Uterus (tissue), 3 donors: ENCODE measurements at regions not wholly inside any gene's neighbourhood (a gene's known extent, or its start where the extent isn't known, plus 50 kb on each side); places are given as distances from the start of the nearest gene placed in this dataset.

Experiments
- DNase-seq, 2 donors: peaks; one replicate each; pipeline ENCODE4 v3.0.0-alpha.2; 2019 to 2020
- H3K27ac ChIP-seq, 2 donors: fragments of 200-600 bp; sonication (generic); 1 replicate in 1 of 2; 2 replicates in 1 of 2; pipeline ENCODE4 v1.5.1; 2016 to 2018
- H3K27me3 ChIP-seq, 2 donors: fragments of 200-600 bp; sonication (generic); one replicate each; pipeline ENCODE4 v1.5.1; 2018 to 2019; ENCODE audit warnings: control low read depth in 1 of 2
- H3K36me3 ChIP-seq, 2 donors: fragments of 200-600 bp; sonication (generic); one replicate each; pipeline ENCODE4 v1.5.1; 2019; ENCODE audit warnings: control low read depth in 1 of 2
- H3K4me1 ChIP-seq, 2 donors: fragments of 200-600 bp; sonication (generic); one replicate each; pipeline ENCODE4 v1.5.1; 2018 to 2019; ENCODE audit warnings: control low read depth in 1 of 2
- H3K4me3 ChIP-seq, 2 donors: fragments of 200-600 bp; sonication (generic); 1 replicate in 1 of 2; 2 replicates in 1 of 2; pipeline ENCODE4 v1.5.1; 2018 to 2019; ENCODE audit warnings: mild to moderate bottlenecking in 1 of 2
- H3K9me3 ChIP-seq, 2 donors: fragments of 200-600 bp; sonication (generic); one replicate each; pipeline ENCODE4 v1.5.1; 2019; ENCODE audit warnings: control low read depth in 1 of 2
- CTCF ChIP-seq, 4 experiments: fragments of 200-600 bp in 2 of 4; fragments of 450-650 bp in 2 of 4; sonication (generic) in 2 of 4; IDR thresholded peaks; one replicate each; pipeline ENCODE4 v1.5.1; 2016 to 2019; ENCODE audit warnings: antibody characterized with exemption in 4 of 4, mild to moderate bottlenecking in 2 of 4, moderate library complexity in 1 of 4
- POLR2A ChIP-seq, 2 donors: fragments of 450-650 bp; IDR thresholded peaks; one replicate each; pipeline ENCODE4 v1.6.1; 2016; ENCODE audit warnings: antibody characterized with exemption in 2 of 2, mild to moderate bottlenecking in 1 of 2, moderate library complexity in 1 of 2
- intact Hi-C: fragments of 100-400 bp; cut with DNase I; formaldehyde crosslinking; loops from one replicate; pipeline ENCODE4 v1.15.1; 2023; ENCODE audit warnings: low total_unique reads
- donor health status: DM: yes; HTN: yes; CAD: no.

- no peaks in the 10 kb centered on the region for H3K4me1 ChIP-seq
- TF ChIP-seq POLR2A (IDR thresholded peaks at IDR 0.05) = no peak
- TF ChIP-seq CTCF (IDR thresholded peaks at IDR 0.05) = no peak
- H3K27me3 ChIP-seq = no peaks in the 10 kb centered on the region
- no peak overlapping the region for H3K27ac ChIP-seq
- no peaks in the 10 kb centered on the region for H3K9me3 ChIP-seq
- H3K4me3 ChIP-seq = no peak overlapping the region
- no peaks in the 10 kb centered on the region for H3K36me3 ChIP-seq
- intact Hi-C loops = no loop called here
- no peak for DNase-seq
Measured at GRCh38 chr2:45093663-45094062, 84.4 kb upstream of the SIX2 start.

- Histone ChIP-seq H3K4me1 (no peaks in the 10 kb centered on the region), H3K27me3 (no peaks in the 10 kb centered on the region), H3K4me3 (no peak overlapping the region), H3K9me3 (no peaks in the 10 kb centered on the region), H3K36me3 (no peaks in the 10 kb centered on the region), H3K27ac (no peak overlapping the region)
- DNase-seq = no peak
- intact Hi-C loops = no loop called here
- TF ChIP-seq CTCF (IDR thresholded peaks at IDR 0.05) = no peak
- TF ChIP-seq POLR2A (IDR thresholded peaks at IDR 0.05) = no peak
Measured at GRCh38 chr2:45093181-45093580, 83.9 kb upstream of the SIX2 start.

- intact Hi-C loops = no loop called here
- no peak for TF ChIP-seq POLR2A (IDR thresholded peaks at IDR 0.05)
- no peak for TF ChIP-seq CTCF (IDR thresholded peaks at IDR 0.05)
- Histone ChIP-seq H3K4me3 (no peak overlapping the region), H3K9me3 (no peaks in the 10 kb centered on the region), H3K27ac (no peak overlapping the region), H3K27me3 (no peaks in the 10 kb centered on the region), H3K36me3 (no peaks in the 10 kb centered on the region), H3K4me1 (no peaks in the 10 kb centered on the region)
- no peak for DNase-seq
Measured at GRCh38 chr2:45089554-45090261, 80.5 kb upstream of the SIX2 start.

GRCh38 chr2:45085487-45085886 lies 76.2 kb upstream of the SIX2 start:
- Histone ChIP-seq H3K27me3 (no peaks in the 10 kb centered on the region), H3K27ac (no peak overlapping the region), H3K4me3 (no peak overlapping the region), H3K36me3 (no peaks in the 10 kb centered on the region), H3K9me3 (no peaks in the 10 kb centered on the region), H3K4me1 (no peaks in the 10 kb centered on the region)
- no peak for TF ChIP-seq POLR2A (IDR thresholded peaks at IDR 0.05)
- TF ChIP-seq CTCF (IDR thresholded peaks at IDR 0.05) = no peak
- no peak for DNase-seq
- intact Hi-C loops = no loop called here

GRCh38 chr2:45084361-45085020 lies 75.2 kb upstream of the SIX2 start:
- no peak for DNase-seq
- Histone ChIP-seq H3K4me3 (no peak overlapping the region), H3K36me3 (no peaks in the 10 kb centered on the region), H3K4me1 (no peaks in the 10 kb centered on the region), H3K9me3 (no peaks in the 10 kb centered on the region), H3K27ac (no peak overlapping the region), H3K27me3 (no peaks in the 10 kb centered on the region)
- intact Hi-C loops = no loop called here
- TF ChIP-seq POLR2A (IDR thresholded peaks at IDR 0.05) = no peak
- no peak for TF ChIP-seq CTCF (IDR thresholded peaks at IDR 0.05)
